ENCODE measurements at regions not wholly inside any gene's neighbourhood (a gene's known extent, or its start where the extent isn't known, plus 50 kb on each side); places are given as distances from the start of the nearest gene placed in this dataset.
"Not testable (repeated sequence)": the region's sequence is repeated elsewhere in the genome, so short reads cannot be mapped to it uniquely, and the experiment has no call there.

GRCh38 chr11:98365941-98366340 is 654.8 kb upstream of the CNTN5 start:
- DNase-seq: no peak
- Histone ChIP-seq H3K4me3 (ENCODE audit: low read depth in 2 of 2, low read length in 1 of 2) (no peak overlapping the region), H3K36me3 (replicated peaks in 1 of 2; ENCODE audit: control insufficient read depth in 1 of 2, insufficient read depth in 2 of 2, low read length in 1 of 2) (no peaks in the 10 kb centered on the region), H3F3A (replicated peaks; ENCODE audit: insufficient read depth) (no peaks in the 10 kb centered on the region), H3K4me1 (ENCODE audit: control insufficient read depth in 1 of 2, insufficient read depth in 2 of 2, low read depth in 1 of 2, low read length in 1 of 2) (no peaks in the 10 kb centered on the region), H3K4me2 (no peak overlapping the region), H3K27ac (ENCODE audit: low read depth in 2 of 2, low read length in 1 of 2) (no peak overlapping the region), H4K20me1 (ENCODE audit: insufficient read depth) (no peaks in the 10 kb centered on the region), H3K9me2 (no peaks in the 10 kb centered on the region), H3K9me3 (no peaks in the 10 kb centered on the region), H2AFZ (ENCODE audit: low read depth) (peak overlapping the region; percentile 31; the same call in 1 of the 2 replicates), H3K9ac (no peak overlapping the region), H3K27me3 (ENCODE audit: insufficient read depth) (no peaks in the 10 kb centered on the region), H3K79me2 (ENCODE audit: insufficient read depth) (no peaks in the 10 kb centered on the region)
- ChIA-PET CTCF (no interaction called here), POLR2A (no interaction called here)
- TF ChIP-seq REST (IDR thresholded peaks at IDR 0.05; ENCODE audit: low read depth, low read length): no peak
- TF ChIP-seq USF1 (IDR thresholded peaks at IDR 0.05; ENCODE audit: borderline replicate concordance, low read depth): no peak
- no peak for TF ChIP-seq MAX (IDR thresholded peaks at IDR 0.05; ENCODE audit: low read depth)
- no peak for TF ChIP-seq RXRA (IDR thresholded peaks at IDR 0.05; ENCODE audit: borderline replicate concordance, low read depth)
- whole genome bisulfite sequencing (ENCODE audit: low lambda C conversion rate): 9% methylated on average over 2 of the region's 2 CpGs

DNA sequence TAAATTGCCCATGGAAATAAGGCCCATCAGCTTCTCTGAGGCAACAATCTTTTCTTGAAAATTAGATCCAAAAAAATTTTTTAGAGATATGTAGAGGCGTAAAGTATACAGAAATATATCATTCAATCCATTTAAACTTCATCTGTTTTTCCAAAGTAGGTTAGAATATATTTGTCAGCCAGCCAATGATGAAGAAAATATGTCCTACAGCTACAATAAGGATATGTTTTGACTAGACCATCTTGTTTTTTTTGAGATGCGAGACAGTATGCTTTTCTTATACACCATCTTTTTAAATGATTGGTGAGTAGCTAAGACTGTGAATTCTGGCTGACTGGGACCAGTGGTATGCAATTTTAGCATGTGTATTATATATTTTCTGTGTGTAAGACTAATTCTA is 630.4 kb upstream of the CNTN5 start:
- POLR2A ChIA-PET: no interaction called here
- 15% methylated on average over 2 of the region's 2 CpGs for WGBS (ENCODE audit: low lambda C conversion rate)

DNA sequence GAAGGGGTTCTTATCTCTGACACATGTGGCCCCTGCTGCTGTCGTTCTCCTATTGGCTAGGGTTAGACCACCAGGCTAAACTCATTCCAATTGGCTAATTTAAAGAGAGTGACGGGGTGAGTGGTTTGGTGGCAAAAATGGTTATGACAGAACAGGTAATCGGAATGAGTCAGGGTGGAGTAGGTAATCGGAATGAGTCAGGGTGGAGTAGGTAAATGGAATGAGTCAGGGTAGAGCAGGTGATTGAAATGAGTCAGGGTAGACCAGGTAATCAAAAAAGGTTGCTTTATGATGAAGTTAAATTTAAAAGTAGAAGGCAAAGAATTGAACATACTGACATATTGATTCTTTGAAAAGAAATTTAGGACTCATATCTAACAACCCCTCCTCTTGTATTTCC is 626.2 kb upstream of the CNTN5 start:
- H3K9ac ChIP-seq; H3K4me1 ChIP-seq (ENCODE audit: control insufficient read depth in 1 of 2, insufficient read depth in 2 of 2, low read depth in 1 of 2, low read length in 1 of 2); CTCF ChIA-PET; DNase-seq; H3K36me3 ChIP-seq (replicated peaks in 1 of 2; ENCODE audit: control insufficient read depth in 1 of 2, insufficient read depth in 2 of 2, low read length in 1 of 2); H3K9me2 ChIP-seq; H3F3A ChIP-seq (replicated peaks; ENCODE audit: insufficient read depth); H3K27me3 ChIP-seq (ENCODE audit: insufficient read depth); H3K4me3 ChIP-seq (ENCODE audit: low read depth in 2 of 2, low read length in 1 of 2); H2AFZ ChIP-seq (ENCODE audit: low read depth); H3K9me3 ChIP-seq; H3K79me2 ChIP-seq (ENCODE audit: insufficient read depth); POLR2A ChIA-PET; H3K4me2 ChIP-seq; H4K20me1 ChIP-seq (ENCODE audit: insufficient read depth); H3K27ac ChIP-seq (ENCODE audit: low read depth in 2 of 2, low read length in 1 of 2): not testable (repeated sequence)
- 41% methylated on average over 4 of the region's 4 CpGs for WGBS (ENCODE audit: low lambda C conversion rate)

More for the DNA sequence above, 630.4 kb upstream of the CNTN5 start:
- no peak overlapping the region for H3K27ac ChIP-seq (ENCODE audit: low read depth in 2 of 2, low read length in 1 of 2)
- no peak overlapping the region for H3K9ac ChIP-seq
- H4K20me1 ChIP-seq (ENCODE audit: insufficient read depth): no peaks in the 10 kb centered on the region
- H3K27me3 ChIP-seq (ENCODE audit: insufficient read depth): no peaks in the 10 kb centered on the region
- H2AFZ ChIP-seq (ENCODE audit: low read depth): no peak overlapping the region
- H3K9me3 ChIP-seq: no peaks in the 10 kb centered on the region
- H3K4me3 ChIP-seq (ENCODE audit: low read depth in 2 of 2, low read length in 1 of 2): no peak overlapping the region
- H3K9me2 ChIP-seq: no peaks in the 10 kb centered on the region
- H3K79me2 ChIP-seq (ENCODE audit: insufficient read depth): no peaks in the 10 kb centered on the region
- no peaks in the 10 kb centered on the region for H3K4me1 ChIP-seq (ENCODE audit: control insufficient read depth in 1 of 2, insufficient read depth in 2 of 2, low read depth in 1 of 2, low read length in 1 of 2)
- CTCF ChIA-PET: no interaction called here
- H3K4me2 ChIP-seq: no peak overlapping the region
- no peak for DNase-seq
- H3F3A ChIP-seq (replicated peaks; ENCODE audit: insufficient read depth): no peaks in the 10 kb centered on the region
- TF ChIP-seq GATA2 (CRISPR knock-in tag; IDR thresholded peaks at IDR 0.05): no peak
- no peak for TF ChIP-seq RFX5 (IDR thresholded peaks at IDR 0.05; ENCODE audit: low read length)
- TF ChIP-seq JUND (IDR thresholded peaks at IDR 0.05): no peak
- no peak for TF ChIP-seq NRF1 (IDR thresholded peaks at IDR 0.05; ENCODE audit: low read depth, low read length)
- TF ChIP-seq TCF12 (IDR thresholded peaks at IDR 0.05): no peak
- no peak for TF ChIP-seq TEAD4 (IDR thresholded peaks at IDR 0.05; ENCODE audit: borderline replicate concordance, insufficient read depth)
- no peak for TF ChIP-seq MXI1 (IDR thresholded peaks at IDR 0.05; ENCODE audit: low read depth, low read length)
- no peak for TF ChIP-seq RAD21 (IDR thresholded peaks at IDR 0.05; ENCODE audit: low read length)
- no peak for TF ChIP-seq TAF1 (IDR thresholded peaks at IDR 0.05; ENCODE audit: borderline replicate concordance, low read depth, low read length)
- no peak for TF ChIP-seq GABPA (IDR thresholded peaks at IDR 0.05; ENCODE audit: low read depth)
- H3K36me3 ChIP-seq (replicated peaks in 1 of 2; ENCODE audit: control insufficient read depth in 1 of 2, insufficient read depth in 2 of 2, low read length in 1 of 2): no peaks in the 10 kb centered on the region

Data from SK-N-SH (cell line).